NCI-H524 (cell line): ENCODE measurements at regions not wholly inside any gene's neighbourhood (a gene's known extent, or its start where the extent isn't known, plus 50 kb on each side); places are given as distances from the start of the nearest gene placed in this dataset.
"Not testable (repeated sequence)": the region's sequence is repeated elsewhere in the genome, so short reads cannot be mapped to it uniquely, and the experiment has no call there.

Experiments
- DNase-seq, 2 experiments: peaks; one replicate each; lab custom pipeline; 2025; lab: John Stamatoyannopoulos, UW

- DNase-seq: no peak
These were observed 257.8 kb downstream of the NUAK1 start for GRCh38 chr12:105880824-105881388.

GRCh38 chr12:105882404-105882803, 256.4 kb downstream of the NUAK1 start:
- no peak for DNase-seq

GRCh38 chr12:105887131-105887530, 251.6 kb downstream of the NUAK1 start:
- DNase-seq: no peak

GRCh38 chr12:105888696-105889095, 250.1 kb downstream of the NUAK1 start:
- DNase-seq: no peak

- peak in 1 of 2 experiments; percentile 26 for DNase-seq
These were observed 246.3 kb downstream of the NUAK1 start for GRCh38 chr12:105892362-105892910.

- DNase-seq: not testable (repeated sequence)
These were observed 243.4 kb downstream of the NUAK1 start for GRCh38 chr12:105895197-105895832.

GRCh38 chr12:105897311-105897725, 241.4 kb downstream of the NUAK1 start:
- DNase-seq: no peak

- DNase-seq: not testable (repeated sequence)
These were observed 240.5 kb downstream of the NUAK1 start for GRCh38 chr12:105898271-105898670.

- no peak for DNase-seq
These were observed 239.2 kb downstream of the NUAK1 start for GRCh38 chr12:105899589-105899988.

- no peak for DNase-seq
These were observed 232.2 kb downstream of the NUAK1 start for GRCh38 chr12:105906561-105906960.

- DNase-seq: peak; percentile 43 to 82
These were observed 230.8 kb downstream of the NUAK1 start for GRCh38 chr12:105907982-105908381.

- no peak for DNase-seq
These were observed 228.7 kb downstream of the NUAK1 start for GRCh38 chr12:105910030-105910429.

- DNase-seq: no peak
These were observed 226.8 kb downstream of the NUAK1 start for GRCh38 chr12:105911966-105912365.

- no peak for DNase-seq
These were observed 225.7 kb downstream of the NUAK1 start for GRCh38 chr12:105912882-105913678.

- no peak for DNase-seq
These were observed 222.6 kb downstream of the NUAK1 start for GRCh38 chr12:105915997-105916759.

- DNase-seq: no peak
These were observed 222.1 kb downstream of the NUAK1 start for GRCh38 chr12:105916760-105917039.

- no peak for DNase-seq
These were observed 218.5 kb downstream of the NUAK1 start for GRCh38 chr12:105920161-105920684.

- no peak for DNase-seq
These were observed 217.7 kb downstream of the NUAK1 start for GRCh38 chr12:105921055-105921454.

GRCh38 chr12:105921872-105922669, 216.7 kb downstream of the NUAK1 start:
- DNase-seq: no peak

GRCh38 chr12:105922670-105923102, 216.1 kb downstream of the NUAK1 start:
- DNase-seq: peak in 1 of 2 experiments; percentile 11
